Peyer's patch (tissue), 4 donors: ENCODE measurements at regions not wholly inside any gene's neighbourhood (a gene's known extent, or its start where the extent isn't known, plus 50 kb on each side); places are given as distances from the start of the nearest gene placed in this dataset.

ENCODE experiments used
- CTCF ChIP-seq, 6 experiments: fragments of 450-650 bp in 4 of 6; fragments of 200-600 bp in 2 of 6; sonication (generic) in 1 of 6; IDR thresholded peaks; one replicate each; pipeline ENCODE4 v1.5.1; 2017 to 2019; ENCODE audit warnings: antibody characterized with exemption in 6 of 6, mild to moderate bottlenecking in 3 of 6, moderate library complexity in 1 of 6
- POLR2A ChIP-seq, 2 donors: fragments of 450-650 bp; IDR thresholded peaks; one replicate each; pipeline ENCODE4 v1.5.1; 2017; ENCODE audit warnings: antibody characterized with exemption in 2 of 2, mild to moderate bottlenecking in 2 of 2, moderate library complexity in 2 of 2

- TF ChIP-seq POLR2A (IDR thresholded peaks at IDR 0.05) = no peak
- peak in 3 of 6 experiments; percentile 10 to 36 (median 22) for TF ChIP-seq CTCF (IDR thresholded peaks at IDR 0.05)
These were observed 132.6 kb downstream of the MRPL36 start for GRCh38 chr5:1666812-1667588.
